ENCODE measurements at regions not wholly inside any gene's neighbourhood (a gene's known extent, or its start where the extent isn't known, plus 50 kb on each side); places are given as distances from the start of the nearest gene placed in this dataset.

GRCh38 chr1:234675006-234675405, 65.0 kb upstream of the IRF2BP2 start:
- no peak for DNase-seq (ENCODE audit: low read depth)

GRCh38 chr1:234674218-234674815, 64.3 kb upstream of the IRF2BP2 start:
- no peak for DNase-seq (ENCODE audit: low read depth)

- DNase-seq (ENCODE audit: low read depth) = no peak
Measured at GRCh38 chr1:234672349-234673135, 62.6 kb upstream of the IRF2BP2 start.

- DNase-seq (ENCODE audit: low read depth) = no peak
Measured at GRCh38 chr1:234670967-234671626, 61.1 kb upstream of the IRF2BP2 start.

- DNase-seq (ENCODE audit: low read depth) = no peak
Measured at GRCh38 chr1:234669499-234669898, 59.5 kb upstream of the IRF2BP2 start.

- DNase-seq (ENCODE audit: low read depth) = no peak
Measured at GRCh38 chr1:234668577-234668955, 58.6 kb upstream of the IRF2BP2 start.

GRCh38 chr1:234667600-234668576, 57.9 kb upstream of the IRF2BP2 start:
- DNase-seq (ENCODE audit: low read depth) = no peak

- DNase-seq (ENCODE audit: low read depth) = no peak
Measured at GRCh38 chr1:234666761-234667160, 56.8 kb upstream of the IRF2BP2 start.

GRCh38 chr1:234665975-234666605, 56.1 kb upstream of the IRF2BP2 start:
- DNase-seq (ENCODE audit: low read depth) = no peak

GRCh38 chr1:234662148-234662547, 52.2 kb upstream of the IRF2BP2 start:
- no peak for DNase-seq (ENCODE audit: low read depth)

GRCh38 chr1:234661317-234661928, 51.4 kb upstream of the IRF2BP2 start:
- DNase-seq (ENCODE audit: low read depth) = no peak

GRCh38 chr1:234660536-234661316, 50.7 kb upstream of the IRF2BP2 start:
- DNase-seq (ENCODE audit: low read depth) = no peak
